GM19463 (cell line): ENCODE measurements at regions not wholly inside any gene's neighbourhood (a gene's known extent, or its start where the extent isn't known, plus 50 kb on each side); places are given as distances from the start of the nearest gene placed in this dataset.

Experiments used
- ATAC-seq: cut with Tn5 transposase; IDR thresholded peaks from one replicate; pipeline ENCODE4 v1.9.1; 2021; ENCODE audit warnings: mild to moderate bottlenecking, moderate library complexity; ENCODE audit not compliant: unreplicated experiment

GRCh38 chr7:130927062-130927461, 193.1 kb upstream of the KLF14 start:
- ATAC-seq: no peak

- no peak for ATAC-seq
Observed at GRCh38 chr7:130927564-130927963, 193.6 kb upstream of the KLF14 start.

GRCh38 chr7:130929896-130930659, 196.1 kb upstream of the KLF14 start:
- ATAC-seq: no peak

- no peak for ATAC-seq
Observed at GRCh38 chr7:130930681-130931080, 196.7 kb upstream of the KLF14 start.

GRCh38 chr7:130931423-130931822, 197.4 kb upstream of the KLF14 start:
- no peak for ATAC-seq

GRCh38 chr7:130932088-130932487, 198.1 kb upstream of the KLF14 start:
- ATAC-seq: no peak

GRCh38 chr7:130932667-130933432, 198.8 kb upstream of the KLF14 start:
- no peak for ATAC-seq

GRCh38 chr7:130933919-130934318, 199.9 kb upstream of the KLF14 start:
- no peak for ATAC-seq

GRCh38 chr7:130935564-130936157, 201.7 kb upstream of the KLF14 start:
- no peak for ATAC-seq

- no peak for ATAC-seq
Observed at GRCh38 chr7:130936202-130936931, 202.4 kb upstream of the KLF14 start.

GRCh38 chr7:130937016-130937415, 203.0 kb upstream of the KLF14 start:
- no peak for ATAC-seq

GRCh38 chr7:130937830-130938229, 203.8 kb upstream of the KLF14 start:
- no peak for ATAC-seq

- ATAC-seq: no peak
Observed at GRCh38 chr7:130938661-130939060, 204.7 kb upstream of the KLF14 start.

GRCh38 chr7:130939321-130940095, 205.5 kb upstream of the KLF14 start:
- no peak for ATAC-seq

- no peak for ATAC-seq
Observed at GRCh38 chr7:130940326-130940725, 206.3 kb upstream of the KLF14 start.

GRCh38 chr7:130940907-130941306, 206.9 kb upstream of the KLF14 start:
- no peak for ATAC-seq

- ATAC-seq: no peak
Observed at GRCh38 chr7:130941322-130942210, 207.6 kb upstream of the KLF14 start.

GRCh38 chr7:130942211-130942964, 208.4 kb upstream of the KLF14 start:
- ATAC-seq: no peak
